GM12878 (cell line): ENCODE measurements at regions not wholly inside any gene's neighbourhood (a gene's known extent, or its start where the extent isn't known, plus 50 kb on each side); places are given as distances from the start of the nearest gene placed in this dataset.

Experiments used
- ATAC-seq: fragments of 200-7000 bp; cut with Tn5 transposase; 3 replicates; pipeline ENCODE4 v1.9.1; 2020; ENCODE audit warnings: mild to moderate bottlenecking, moderate library complexity
- BruUV-seq: library from RNA; stranded (reverse); fragments of 400-500 nt; replicated peaks from 2 replicates; lab custom pipeline; 2021; lab: Mats Ljungman, UMichigan
- CTCF ChIA-PET: fragments of 300-600 bp; sonication (Branson Sonifier 250); formaldehyde crosslinking; extraction: SDS; loops from one replicate; lab custom pipeline; 2021; ENCODE audit warnings: inconsistent platforms; lab: Yijun Ruan, JAX
- POLR2A ChIA-PET: fragments of 350-600 bp; formaldehyde crosslinking; extraction: SDS; loops from one replicate; lab custom pipeline; 2021; ENCODE audit warnings: inconsistent platforms; lab: Charles Lee
- RAD21 ChIA-PET: fragments of 300-600 bp; sonication (Branson Sonifier 250); formaldehyde crosslinking; loops from one replicate; lab custom pipeline; 2023; ENCODE audit warnings: antibody characterized with exemption; ENCODE audit not compliant: unreplicated experiment; lab: Charles Lee
- SMC1A ChIA-PET: fragments of 300-600 bp; sonication (Branson Sonifier 250); formaldehyde crosslinking; loops from one replicate; lab custom pipeline; 2023; ENCODE audit not compliant: unreplicated experiment, uncharacterized antibody; lab: Charles Lee
- DNase-seq: peaks from one replicate; pipeline ENCODE4 v3.0.0-alpha.2; 2011; ENCODE audit warnings: low read depth, low spot score
- FAIRE-seq: peaks from 3 replicates; lab custom pipeline; 2011; peaks lifted over from hg19 to GRCh38; lab: Jason Lieb, UNC
- H2AFZ ChIP-seq: 2 replicates; pipeline ENCODE4 v1.6.0; 2011; ENCODE audit warnings: low read depth, low read length, control low read depth; ENCODE audit not compliant: control insufficient read depth
- H3K27ac ChIP-seq: 2 replicates; pipeline ENCODE4 v1.5.1; 2011; ENCODE audit warnings: control low read depth; ENCODE audit not compliant: control insufficient read depth, insufficient read depth
- H3K27me3 ChIP-seq, 2 experiments: replicated peaks in 1 of 2; 2 replicates each; pipeline versions ENCODE4 v1.6.0 to v1.6.1; 2011; ENCODE audit warnings: low read length in 1 of 2; ENCODE audit not compliant: control insufficient read depth in 2 of 2, insufficient read depth in 2 of 2
- H3K36me3 ChIP-seq, 2 experiments: 2 replicates each; pipeline ENCODE4 v1.5.1; 2011; ENCODE audit warnings: low read length in 1 of 2; ENCODE audit not compliant: control insufficient read depth in 2 of 2, insufficient read depth in 2 of 2
- H3K4me1 ChIP-seq: 2 replicates; pipeline ENCODE4 v1.6.1; 2011; ENCODE audit warnings: mild to moderate bottlenecking, low read length, moderate library complexity, mixed read lengths; ENCODE audit not compliant: control insufficient read depth, insufficient read depth
- H3K4me2 ChIP-seq: 2 replicates; pipeline ENCODE4 v1.6.0; 2011; ENCODE audit warnings: control low read depth; ENCODE audit not compliant: control insufficient read depth, insufficient read depth
- H3K4me3 ChIP-seq: fragments of 200-600 bp; sonication (generic); 2 replicates; pipeline ENCODE4 v1.5.1; 2016
- H3K79me2 ChIP-seq: 2 replicates; pipeline ENCODE4 v1.6.0; 2011; ENCODE audit warnings: low read length; ENCODE audit not compliant: control insufficient read depth, insufficient read depth
- H3K9ac ChIP-seq: 2 replicates; pipeline ENCODE4 v1.8.0; 2011; ENCODE audit warnings: low read length, control low read depth, mixed read lengths; ENCODE audit not compliant: control insufficient read depth, insufficient read depth
- H3K9me3 ChIP-seq: replicated peaks from 3 replicates; pipeline ENCODE4 v1.5.1; 2011; ENCODE audit warnings: mild to moderate bottlenecking, low read length; ENCODE audit not compliant: control insufficient read depth, insufficient read depth
- H4K20me1 ChIP-seq: 2 replicates; pipeline ENCODE4 v1.6.0; 2011; ENCODE audit not compliant: control insufficient read depth, insufficient read depth
- ASH2L ChIP-seq: fragments of 300-600, 200-600 bp; sonication (generic); IDR thresholded peaks from 2 replicates; pipeline ENCODE4 v1.6.1; 2017; ENCODE audit warnings: low read depth, mild to moderate bottlenecking, borderline replicate concordance
- ATF7 ChIP-seq: fragments of 450-650 bp; IDR thresholded peaks from 2 replicates; pipeline ENCODE4 v1.6.1; 2016; ENCODE audit warnings: low read depth, mild to moderate bottlenecking
- BHLHE40 ChIP-seq, 2 experiments: fragments of 450-650 bp in 1 of 2; IDR thresholded peaks; 2 replicates each; pipeline ENCODE4 v1.6.1; 2011 to 2017; ENCODE audit warnings: low read depth in 2 of 2, borderline replicate concordance in 1 of 2, improper control_type of control experiment in 1 of 2, low read length in 1 of 2, mild to moderate bottlenecking in 1 of 2
- CREM ChIP-seq: IDR thresholded peaks from 2 replicates; pipeline ENCODE4 v1.6.1; 2014; ENCODE audit warnings: antibody characterized with exemption, low read depth
- ELK1 ChIP-seq: IDR thresholded peaks from 2 replicates; pipeline ENCODE4 v1.6.1; 2012; ENCODE audit warnings: low read depth, low read length, improper control_type of control experiment
- HCFC1 ChIP-seq: fragments of 150-350 bp; IDR thresholded peaks from 2 replicates; pipeline ENCODE4 v1.6.1; 2014; ENCODE audit warnings: low read length
- HDAC2 ChIP-seq: fragments of 200-600 bp; sonication (generic); IDR thresholded peaks from 2 replicates; pipeline ENCODE4 v1.6.1; 2017
- RBBP5 ChIP-seq: fragments of 200-600 bp; sonication (generic); conservative IDR thresholded peaks from 2 replicates; pipeline ENCODE4 v1.6.1; 2016
- SIN3A ChIP-seq: IDR thresholded peaks from 2 replicates; pipeline ENCODE4 v1.6.1; 2012; ENCODE audit warnings: low read depth, low read length, improper control_type of control experiment
- SRF ChIP-seq, 2 experiments: IDR thresholded peaks; 2 replicates each; pipeline ENCODE4 v1.6.1; 2011; ENCODE audit warnings: low read depth in 2 of 2, low read length in 2 of 2, mild to moderate bottlenecking in 1 of 2, moderate library complexity in 1 of 2
- STAT1 ChIP-seq: fragments of 450-650 bp; conservative IDR thresholded peaks from 2 replicates; pipeline ENCODE4 v1.6.1; 2014; ENCODE audit warnings: antibody characterized with exemption, mild to moderate bottlenecking
- STAT3 ChIP-seq: IDR thresholded peaks from 2 replicates; pipeline ENCODE4 v1.6.1; 2011; ENCODE audit warnings: low read depth, low read length, improper control_type of control experiment
- ZBED1 ChIP-seq: IDR thresholded peaks from 2 replicates; pipeline ENCODE4 v1.6.1; 2016; ENCODE audit warnings: borderline replicate concordance
- ZZZ3 ChIP-seq: IDR thresholded peaks from 2 replicates; pipeline ENCODE4 v1.6.1; 2011; ENCODE audit warnings: low read depth; ENCODE audit not compliant: control insufficient read depth, insufficient read length
- WGBS: methylation state at CpG from one replicate; pipeline ENCODE4 v1.1.6; 2016; ENCODE audit warnings: low lambda C conversion rate; ENCODE audit not compliant: insufficient replicate concordance, insufficient coverage; ENCODE audit errors: missing lambda C conversion rate; 5-methylcytosine and 5-hydroxymethylcytosine counted together
- in situ Hi-C: fragments of 300-500 bp; cut with MboI; formaldehyde crosslinking; loops from 9 replicates; pipeline ENCODE4 v1.14.3; 2018; ENCODE audit warnings: mixed read lengths
- intact Hi-C: fragments of 100-400 bp; cut with micrococcal nuclease; formaldehyde crosslinking; loops from one replicate; pipeline ENCODE4 v1.14.2; 2022; ENCODE audit not compliant: unreplicated experiment
- TF ChIP-seq, protein P1 (sequence below): fragments of 450-650 bp; IDR thresholded peaks from 2 replicates; pipeline ENCODE4 v1.6.1; 2017; ENCODE audit warnings: borderline replicate concordance

DNA sequence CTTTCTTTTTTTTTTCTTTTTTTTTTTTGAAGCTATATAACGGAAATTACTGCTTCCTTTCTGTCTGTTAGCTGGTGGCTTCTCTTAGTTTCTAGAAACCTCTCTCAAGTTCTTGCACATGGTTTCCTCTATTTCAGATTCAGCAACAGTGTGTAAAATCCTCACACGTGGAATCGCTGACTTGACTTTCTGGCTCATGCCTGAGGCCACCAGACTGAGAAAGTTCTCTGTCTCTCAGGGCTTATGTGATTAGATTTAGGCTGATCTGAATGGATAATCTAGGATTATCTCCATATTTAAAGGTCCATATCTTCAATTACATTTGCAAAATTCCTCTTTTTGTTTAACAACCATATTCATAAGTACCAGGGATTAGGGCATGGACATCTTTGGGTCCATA lies 856.3 kb upstream of the SLITRK6 start:
- CTCF ChIA-PET = no interaction called here
- POLR2A ChIA-PET = interaction anchor here (0.6 kb wide), 1 partner anchor 507 kb away, joined by 3 read pairs; no protein-coding TSS in a partner anchor
- intact Hi-C loops (no loop called here), in situ Hi-C loops (no loop called here)
- H3K4me1 ChIP-seq = no peaks in the 10 kb centered on the region
- no peak overlapping the region for H3K4me3 ChIP-seq
- TF ChIP-seq STAT1 = no peak
- TF ChIP-seq, protein P1, sequence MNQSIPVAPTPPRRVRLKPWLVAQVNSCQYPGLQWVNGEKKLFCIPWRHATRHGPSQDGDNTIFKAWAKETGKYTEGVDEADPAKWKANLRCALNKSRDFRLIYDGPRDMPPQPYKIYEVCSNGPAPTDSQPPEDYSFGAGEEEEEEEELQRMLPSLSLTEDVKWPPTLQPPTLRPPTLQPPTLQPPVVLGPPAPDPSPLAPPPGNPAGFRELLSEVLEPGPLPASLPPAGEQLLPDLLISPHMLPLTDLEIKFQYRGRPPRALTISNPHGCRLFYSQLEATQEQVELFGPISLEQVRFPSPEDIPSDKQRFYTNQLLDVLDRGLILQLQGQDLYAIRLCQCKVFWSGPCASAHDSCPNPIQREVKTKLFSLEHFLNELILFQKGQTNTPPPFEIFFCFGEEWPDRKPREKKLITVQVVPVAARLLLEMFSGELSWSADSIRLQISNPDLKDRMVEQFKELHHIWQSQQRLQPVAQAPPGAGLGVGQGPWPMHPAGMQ = no peak
- RAD21 ChIA-PET = no interaction called here
- H2AFZ ChIP-seq = no peak overlapping the region
- no TSS peak for BruUV-seq
- no peaks in the 10 kb centered on the region for H4K20me1 ChIP-seq
- H3K9me3 ChIP-seq = no peaks in the 10 kb centered on the region
- ATAC-seq (no peak), DNase-seq (no peak), FAIRE-seq (no peak)
- no peak overlapping the region for H3K9ac ChIP-seq
- no peak overlapping the region for H3K4me2 ChIP-seq
- H3K36me3 ChIP-seq = no peaks in the 10 kb centered on the region
- 77% methylated on average over 2 of the region's 3 CpGs for WGBS
- H3K79me2 ChIP-seq = no peaks in the 10 kb centered on the region
- H3K27ac ChIP-seq = no peak overlapping the region
- no peaks in the 10 kb centered on the region for H3K27me3 ChIP-seq
- SMC1A ChIA-PET = no interaction called here

DNA sequence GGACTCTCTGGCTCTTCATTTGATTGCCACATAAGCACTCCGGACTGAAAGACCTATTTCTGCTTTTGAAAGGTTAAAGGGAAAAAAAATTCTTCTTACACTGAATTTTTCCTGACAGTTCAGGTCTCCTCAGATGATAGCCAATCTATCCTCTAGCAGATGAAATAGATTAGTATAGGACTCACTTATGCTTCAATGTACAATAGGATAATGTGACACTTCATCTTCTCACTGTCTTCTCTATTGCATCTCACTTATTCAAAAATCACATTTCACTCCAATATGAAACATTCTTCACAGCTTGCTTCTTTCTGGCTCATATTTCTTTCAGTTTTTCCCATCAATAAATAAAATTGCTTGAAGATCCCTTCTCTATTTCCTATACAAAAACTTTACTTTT lies 860.9 kb upstream of the SLITRK6 start:
- intact Hi-C loops = no loop called here
- RAD21 ChIA-PET = no interaction called here
- Histone ChIP-seq H3K27ac (no peak overlapping the region), H3K4me1 (no peaks in the 10 kb centered on the region), H4K20me1 (no peaks in the 10 kb centered on the region), H3K4me2 (no peak overlapping the region), H3K9me3 (no peaks in the 10 kb centered on the region), H3K4me3 (no peak overlapping the region), H3K27me3 (no peaks in the 10 kb centered on the region), H3K36me3 (no peaks in the 10 kb centered on the region), H3K9ac (no peak overlapping the region), H3K79me2 (no peaks in the 10 kb centered on the region), H2AFZ (no peak overlapping the region)
- DNase-seq (no peak), ATAC-seq (no peak), FAIRE-seq (no peak)
- CTCF ChIA-PET = no interaction called here
- no TSS peak for BruUV-seq
- SMC1A ChIA-PET = no interaction called here
- WGBS = 96% methylated on average over 1 of the region's 1 CpG
- POLR2A ChIA-PET = no interaction called here
- in situ Hi-C loops = no loop called here
- TF ChIP-seq STAT3 = no peak
- no peak for TF ChIP-seq ATF7
- no peak for TF ChIP-seq SIN3A
- TF ChIP-seq CREM = no peak
- no peak for TF ChIP-seq ZZZ3
- no peak for TF ChIP-seq HDAC2
- no peak for TF ChIP-seq BHLHE40 (IDR thresholded peaks at IDR 0.05; ENCODE audit: borderline replicate concordance in 1 of 2, low read depth in 2 of 2, low read length in 1 of 2)
- no peak for TF ChIP-seq ELK1
- no peak for TF ChIP-seq ZBED1
- TF ChIP-seq HCFC1 = no peak
- no peak for TF ChIP-seq SRF (IDR thresholded peaks at IDR 0.05; ENCODE audit: low read depth in 2 of 2, low read length in 2 of 2)
- TF ChIP-seq RBBP5 = no peak
- no peak for TF ChIP-seq ASH2L
